H9 (cell line): ENCODE measurements at regions not wholly inside any gene's neighbourhood (a gene's known extent, or its start where the extent isn't known, plus 50 kb on each side); places are given as distances from the start of the nearest gene placed in this dataset.

Experiments
- DNase-seq: peaks from one replicate; pipeline ENCODE4 v3.0.0-alpha.2; 2017
- H2AFZ ChIP-seq: one replicate; pipeline ENCODE4 v1.6.1; 2013; ENCODE audit warnings: mild to moderate bottlenecking, low read length, control low read depth, moderate library complexity
- H2AK5ac ChIP-seq: 2 replicates; pipeline ENCODE4 v1.6.1; 2013; ENCODE audit warnings: low read length, control low read depth, mixed read lengths; ENCODE audit not compliant: insufficient read length
- H2BK120ac ChIP-seq: one replicate; pipeline ENCODE4 v1.6.1; 2013; ENCODE audit warnings: low read depth, mild to moderate bottlenecking, low read length, control low read depth, inconsistent platforms; ENCODE audit not compliant: poor library complexity, severe bottlenecking
- H2BK12ac ChIP-seq: 2 replicates; pipeline ENCODE4 v1.6.1; 2013; ENCODE audit warnings: low read length, control low read depth, mixed read lengths, low read depth; ENCODE audit not compliant: insufficient read length
- H2BK15ac ChIP-seq: 2 replicates; pipeline ENCODE4 v1.6.1; 2013; ENCODE audit warnings: low read depth, low read length, control low read depth
- H2BK20ac ChIP-seq: one replicate; pipeline ENCODE4 v1.6.1; 2013; ENCODE audit warnings: low read depth, mild to moderate bottlenecking, low read length, control low read depth, inconsistent platforms; ENCODE audit not compliant: poor library complexity, severe bottlenecking
- H2BK5ac ChIP-seq: 2 replicates; pipeline ENCODE4 v1.6.1; 2013; ENCODE audit warnings: low read length, control low read depth, mixed read lengths; ENCODE audit not compliant: insufficient read length
- H3K14ac ChIP-seq: 2 replicates; pipeline ENCODE4 v1.6.1; 2013; ENCODE audit warnings: low read length, control low read depth; ENCODE audit not compliant: insufficient read depth
- H3K18ac ChIP-seq: 2 replicates; pipeline ENCODE4 v1.6.1; 2013; ENCODE audit warnings: low read depth, mild to moderate bottlenecking, mixed read lengths, low read length, control low read depth; ENCODE audit not compliant: insufficient read length
- H3K23ac ChIP-seq: 2 replicates; pipeline ENCODE4 v1.6.1; 2013; ENCODE audit warnings: low read length, control low read depth, mixed read lengths, low read depth; ENCODE audit not compliant: insufficient read length
- H3K23me2 ChIP-seq: 2 replicates; pipeline ENCODE4 v1.6.1; 2013; ENCODE audit warnings: low read depth, mild to moderate bottlenecking, mixed read lengths, low read length, control low read depth; ENCODE audit not compliant: insufficient read length, poor library complexity, severe bottlenecking
- H3K27ac ChIP-seq: 2 replicates; pipeline ENCODE4 v1.5.1; 2013; ENCODE audit warnings: low read length, control low read depth, mixed read lengths, low read depth; ENCODE audit not compliant: insufficient read length
- H3K27me3 ChIP-seq: 2 replicates; pipeline ENCODE4 v1.6.1; 2013; ENCODE audit warnings: low read length, control low read depth, inconsistent platforms; ENCODE audit not compliant: insufficient read depth
- H3K4ac ChIP-seq: 2 replicates; pipeline ENCODE4 v1.6.1; 2013; ENCODE audit warnings: low read depth, mild to moderate bottlenecking, control low read depth, inconsistent platforms, low read length, moderate library complexity
- H3K4me1 ChIP-seq: 2 replicates; pipeline ENCODE4 v1.6.1; 2013; ENCODE audit warnings: low read length, control low read depth, inconsistent platforms; ENCODE audit not compliant: insufficient read depth
- H3K4me2 ChIP-seq: 2 replicates; pipeline ENCODE4 v1.6.1; 2013; ENCODE audit warnings: low read length, control low read depth, mixed read lengths; ENCODE audit not compliant: insufficient read length, insufficient read depth
- H3K56ac ChIP-seq: 2 replicates; pipeline ENCODE4 v1.6.1; 2013; ENCODE audit warnings: low read depth, mild to moderate bottlenecking, mixed read lengths, low read length, control low read depth; ENCODE audit not compliant: insufficient read length
- H3K79me1 ChIP-seq: 2 replicates; pipeline ENCODE4 v1.6.1; 2013; ENCODE audit warnings: low read depth, mild to moderate bottlenecking, moderate library complexity, low read length, control low read depth, inconsistent platforms; ENCODE audit not compliant: insufficient read depth, poor library complexity, severe bottlenecking
- H3K79me2 ChIP-seq: 2 replicates; pipeline ENCODE4 v1.6.1; 2013; ENCODE audit warnings: low read length, control low read depth, inconsistent platforms; ENCODE audit not compliant: insufficient read depth
- H3K9ac ChIP-seq: 2 replicates; pipeline ENCODE4 v1.6.1; 2013; ENCODE audit warnings: low read length, control low read depth, mixed read lengths; ENCODE audit not compliant: insufficient read length; ENCODE audit errors: extremely low read depth
- H3K9me3 ChIP-seq: one replicate; pipeline ENCODE4 v1.6.1; 2013; ENCODE audit warnings: low read depth, low read length, inconsistent platforms; ENCODE audit not compliant: control insufficient read depth
- H3T11ph ChIP-seq: one replicate; pipeline ENCODE4 v1.6.1; 2013; ENCODE audit warnings: mild to moderate bottlenecking, low read length, control low read depth, inconsistent platforms
- H4K20me1 ChIP-seq: one replicate; pipeline ENCODE4 v1.6.1; 2013; ENCODE audit not compliant: control insufficient read depth, insufficient read length, insufficient read depth
- H4K5ac ChIP-seq: 2 replicates; pipeline ENCODE4 v1.6.1; 2013; ENCODE audit warnings: low read depth, mild to moderate bottlenecking, mixed read lengths, low read length, control low read depth; ENCODE audit not compliant: insufficient read length
- H4K8ac ChIP-seq: replicated peaks from 2 replicates; pipeline ENCODE4 v1.6.1; 2013; ENCODE audit warnings: low read length, control low read depth, mixed read lengths, low read depth; ENCODE audit not compliant: insufficient read length
- H4K91ac ChIP-seq: 2 replicates; pipeline ENCODE4 v1.6.1; 2013; ENCODE audit warnings: low read depth, mild to moderate bottlenecking, moderate library complexity, mixed read lengths, low read length, control low read depth; ENCODE audit not compliant: insufficient read length
- H3K27ac Mint-ChIP-seq, 3 experiments: 2 replicates in 2 of 3; 3 replicates in 1 of 3; pipeline ENCODE4 v1.8.0; 2020 to 2021; ENCODE audit warnings: mixed read lengths in 3 of 3, mild to moderate bottlenecking in 1 of 3, moderate library complexity in 1 of 3
- H3K27me3 Mint-ChIP-seq: 2 replicates; pipeline ENCODE4 v1.8.0; 2021; ENCODE audit warnings: low read depth, mild to moderate bottlenecking, moderate library complexity, mixed read lengths
- H3K36me3 Mint-ChIP-seq, 3 experiments: 2 replicates in 2 of 3; 3 replicates in 1 of 3; pipeline ENCODE4 v1.8.0; 2020 to 2021; ENCODE audit warnings: low read depth in 3 of 3, mixed read lengths in 3 of 3; ENCODE audit not compliant: insufficient read depth in 1 of 3
- H3K4me1 Mint-ChIP-seq, 2 experiments: 2 replicates each; pipeline ENCODE4 v1.8.0; 2020; ENCODE audit warnings: mixed read lengths in 2 of 2
- H3K4me3 Mint-ChIP-seq, 2 experiments: 2 replicates in 1 of 2; 3 replicates in 1 of 2; pipeline ENCODE4 v1.8.0; 2020 to 2021; ENCODE audit warnings: mild to moderate bottlenecking in 2 of 2, mixed read lengths in 2 of 2, moderate library complexity in 1 of 2
- H3K9me3 Mint-ChIP-seq, 2 experiments: 2 replicates in 1 of 2; 3 replicates in 1 of 2; pipeline ENCODE4 v1.8.0; 2020; ENCODE audit warnings: mild to moderate bottlenecking in 2 of 2, mixed read lengths in 2 of 2, moderate library complexity in 1 of 2
- CTCF ChIP-seq: fragments of 200-600 bp; sonication (generic); conservative IDR thresholded peaks from 3 replicates; pipeline ENCODE4 v1.8.0; 2021; ENCODE audit warnings: antibody characterized with exemption, mild to moderate bottlenecking
- WGBS: extraction: QIAGEN DNeasy Blood & Tissue Kit; methylation state at CpG from one replicate; pipeline ENCODE4 v1.1.7; 2013; ENCODE audit warnings: missing lambda C conversion rate, low lambda C conversion rate, mixed read lengths; ENCODE audit not compliant: insufficient read length; ENCODE audit errors: extremely low coverage; 5-methylcytosine and 5-hydroxymethylcytosine counted together

- Histone ChIP-seq H2AK5ac (no peak overlapping the region), H3K4me2 (no peak overlapping the region), H2AFZ (no peak overlapping the region), H4K20me1 (no peaks in the 10 kb centered on the region), H2BK15ac (no peak overlapping the region), H2BK20ac (no peak overlapping the region), H2BK12ac (no peak overlapping the region), H2BK5ac (no peak overlapping the region), H4K8ac (no peak overlapping the region), H3K79me2 (no peaks in the 10 kb centered on the region), H4K5ac (no peak overlapping the region), H3K27ac (no peak overlapping the region), H3K79me1 (no peaks in the 10 kb centered on the region), H3T11ph (no peak overlapping the region), H4K91ac (no peak overlapping the region), H3K23me2 (no peaks in the 10 kb centered on the region), H3K18ac (no peak overlapping the region), H3K9ac (no peak overlapping the region), H3K4me1 (peaks cover 6% of the 10 kb centered on the region; the same call in 1 of the 2 replicates), H3K56ac (no peak overlapping the region), H3K14ac (no peak overlapping the region), H3K9me3 (no peaks in the 10 kb centered on the region), H3K27me3 (no peaks in the 10 kb centered on the region), H3K4ac (no peak overlapping the region), H3K23ac (no peak overlapping the region), H2BK120ac (no peak overlapping the region)
- no peak overlapping the region for H3K27ac Mint-ChIP-seq
- H3K36me3 Mint-ChIP-seq, result no peaks in the 10 kb centered on the region
- TF ChIP-seq CTCF, result no peak
- H3K4me1 Mint-ChIP-seq, result peaks cover 11 to 18% of the 10 kb centered on the region in 2 experiments
- no peak for DNase-seq
- no peaks in the 10 kb centered on the region for H3K27me3 Mint-ChIP-seq
- H3K9me3 Mint-ChIP-seq, result no peaks in the 10 kb centered on the region
- no CpG with 5 or more reads among the region's 7 CpGs for WGBS
- no peak overlapping the region for H3K4me3 Mint-ChIP-seq
Observed at GRCh38 chr1:244171241-244171985, 120.3 kb downstream of the ZBTB18 start.
